Head of caudate nucleus (tissue), 42 donors: ENCODE measurements at regions not wholly inside any gene's neighbourhood (a gene's known extent, or its start where the extent isn't known, plus 50 kb on each side); places are given as distances from the start of the nearest gene placed in this dataset.
"Not testable (repeated sequence)": the region's sequence is repeated elsewhere in the genome, so short reads cannot be mapped to it uniquely, and the experiment has no call there.

Source experiments
- DNase-seq, 42 donors: peaks; one replicate each; pipeline versions ENCODE4 v3.0.0 to v3.0.0-alpha.2; 2020 to 2021; ENCODE audit warnings: mixed read lengths in 7 of 42
- intact Hi-C: fragments of 100-400 bp; cut with DNase I; formaldehyde crosslinking; loops from one replicate; pipeline ENCODE4 v1.15.0; 2022

DNA sequence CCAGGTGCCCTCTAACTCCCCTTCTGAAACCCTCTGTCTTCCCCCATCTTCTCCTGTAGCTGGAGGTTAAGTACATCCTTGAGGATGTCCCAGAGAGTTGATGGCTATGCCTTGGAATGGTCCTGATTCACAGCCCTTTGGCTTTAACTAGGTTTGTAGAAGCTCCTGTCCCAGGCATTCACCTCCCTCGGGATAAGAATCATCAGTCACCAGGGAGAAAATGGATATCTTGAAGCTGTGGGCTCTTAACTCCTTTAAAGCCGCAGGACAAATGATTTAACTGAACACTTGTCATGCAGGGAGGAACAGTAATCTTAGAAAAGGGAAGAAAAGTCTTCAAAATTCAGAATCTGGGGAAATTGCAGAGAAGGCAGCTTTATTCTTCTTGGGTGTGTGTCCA lies 139.9 kb downstream of the PSAT1 start:
- intact Hi-C loops, result no loop called here
- DNase-seq, result no peak

DNA sequence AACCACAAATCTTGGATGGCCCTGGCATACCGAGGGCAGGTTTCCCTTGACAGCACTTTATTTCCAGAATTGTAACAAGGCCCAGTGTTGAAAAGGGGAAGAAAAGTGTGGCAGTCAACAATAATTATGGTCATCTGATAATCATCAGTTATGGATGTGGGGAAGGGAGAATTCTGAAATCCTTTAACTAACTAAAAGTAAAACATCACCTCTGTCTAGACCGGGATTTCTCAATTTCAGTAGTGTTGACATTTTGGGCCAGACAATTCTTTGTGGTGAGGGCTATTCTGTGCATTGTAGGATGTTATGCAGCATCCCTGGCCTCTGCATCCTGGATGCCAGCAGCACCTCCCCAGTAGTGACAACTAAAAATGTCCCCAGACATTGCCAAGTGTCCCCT lies 140.4 kb downstream of the PSAT1 start:
- DNase-seq, result no peak
- intact Hi-C loops, result no loop called here

DNA sequence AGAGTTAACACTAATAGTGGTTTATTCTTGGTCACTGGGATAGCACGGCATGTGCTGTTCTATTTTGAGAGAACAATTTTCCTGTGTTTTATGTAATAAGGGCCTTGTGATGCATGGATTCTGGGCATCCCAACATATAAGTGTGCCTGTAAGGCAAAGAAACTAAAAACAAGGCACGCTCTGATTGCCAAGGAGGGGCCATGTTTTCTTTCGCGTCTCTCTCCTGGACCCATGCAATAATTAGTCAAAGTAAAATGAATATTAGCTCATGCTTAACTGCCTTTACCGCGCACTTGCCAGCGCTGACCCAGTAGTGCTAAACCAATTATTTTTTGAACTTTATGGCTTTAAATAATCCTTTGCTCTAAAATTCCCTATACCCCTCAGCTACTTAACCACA lies 140.9 kb downstream of the PSAT1 start:
- no peak for DNase-seq
- intact Hi-C loops, result no loop called here

DNA sequence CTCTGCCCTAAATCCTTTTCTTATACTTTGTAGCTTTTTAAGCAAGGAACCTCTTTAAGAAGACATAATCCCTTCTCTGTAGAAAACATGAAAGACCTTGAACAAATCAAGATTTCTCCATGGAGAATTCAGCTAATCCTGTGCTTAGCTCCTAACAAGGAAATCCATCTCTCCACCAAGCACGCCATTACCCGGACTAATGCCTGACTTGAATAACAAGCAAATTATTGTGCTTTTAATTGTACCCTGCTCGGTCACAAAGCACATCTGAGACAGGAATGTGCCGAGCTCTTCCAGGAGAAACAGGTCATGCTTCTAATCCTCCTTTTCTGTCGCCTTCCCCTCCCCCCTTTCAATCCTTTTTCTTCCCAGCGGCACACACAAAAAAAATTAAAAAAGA lies 141.3 kb downstream of the PSAT1 start:
- peak in 10 of 42 donors; percentile 18 to 63 (median 28) for DNase-seq
- intact Hi-C loops, result no loop called here

DNA sequence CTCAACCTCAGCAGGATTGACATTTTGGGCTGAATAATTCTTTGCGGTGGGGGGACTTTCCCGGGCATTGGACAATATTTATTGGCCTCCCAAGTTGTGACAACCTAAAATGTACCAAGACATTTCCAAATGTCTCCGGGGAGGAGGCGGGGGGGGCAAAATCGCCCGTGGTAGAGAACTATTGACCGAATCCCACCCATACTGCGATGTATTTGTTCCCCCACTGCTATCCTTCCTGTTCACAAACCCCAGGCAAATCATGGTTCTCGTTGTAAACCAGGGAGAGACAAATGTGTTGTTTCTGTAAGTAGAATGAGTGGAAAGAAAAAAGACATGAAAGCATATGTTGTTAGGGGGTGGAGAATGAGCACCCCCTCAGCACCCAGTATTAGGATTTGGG lies 141.9 kb downstream of the PSAT1 start:
- intact Hi-C loops, result no loop called here
- no peak for DNase-seq

DNA sequence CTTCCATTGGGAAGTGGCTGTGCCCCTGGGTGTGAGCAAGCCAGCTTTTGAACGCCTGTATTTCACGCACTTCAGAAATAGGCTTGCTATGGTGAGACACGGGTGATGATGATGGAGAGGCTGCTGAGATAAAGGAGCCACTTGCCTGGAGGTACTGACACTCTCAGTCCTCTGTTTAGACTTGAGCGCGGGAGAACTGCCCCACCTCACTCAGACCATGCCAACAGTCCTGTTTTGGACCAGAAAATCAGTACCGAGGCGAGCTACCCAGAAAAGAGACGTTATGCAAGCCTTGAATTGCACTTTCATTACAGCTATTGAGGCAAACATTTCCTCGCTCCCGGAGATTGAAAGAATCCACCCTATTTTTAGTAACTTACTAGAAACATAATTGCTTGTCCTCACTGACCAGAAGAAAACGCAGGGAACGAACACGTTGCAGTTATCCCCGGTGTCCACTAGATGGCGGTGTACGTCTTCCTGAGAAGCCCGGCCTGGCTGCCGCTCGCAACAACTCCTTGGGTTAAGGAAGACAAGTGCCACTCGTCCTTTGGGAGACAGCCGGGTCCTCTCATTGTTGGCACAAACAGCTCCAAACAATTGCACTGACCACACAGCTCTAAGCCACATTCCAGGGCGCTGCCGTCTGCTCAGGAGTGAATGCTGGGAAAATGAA lies 142.4 kb downstream of the PSAT1 start:
- intact Hi-C loops, result no loop called here
- DNase-seq, result peak; percentile 78 to 96 (median 88)

DNA sequence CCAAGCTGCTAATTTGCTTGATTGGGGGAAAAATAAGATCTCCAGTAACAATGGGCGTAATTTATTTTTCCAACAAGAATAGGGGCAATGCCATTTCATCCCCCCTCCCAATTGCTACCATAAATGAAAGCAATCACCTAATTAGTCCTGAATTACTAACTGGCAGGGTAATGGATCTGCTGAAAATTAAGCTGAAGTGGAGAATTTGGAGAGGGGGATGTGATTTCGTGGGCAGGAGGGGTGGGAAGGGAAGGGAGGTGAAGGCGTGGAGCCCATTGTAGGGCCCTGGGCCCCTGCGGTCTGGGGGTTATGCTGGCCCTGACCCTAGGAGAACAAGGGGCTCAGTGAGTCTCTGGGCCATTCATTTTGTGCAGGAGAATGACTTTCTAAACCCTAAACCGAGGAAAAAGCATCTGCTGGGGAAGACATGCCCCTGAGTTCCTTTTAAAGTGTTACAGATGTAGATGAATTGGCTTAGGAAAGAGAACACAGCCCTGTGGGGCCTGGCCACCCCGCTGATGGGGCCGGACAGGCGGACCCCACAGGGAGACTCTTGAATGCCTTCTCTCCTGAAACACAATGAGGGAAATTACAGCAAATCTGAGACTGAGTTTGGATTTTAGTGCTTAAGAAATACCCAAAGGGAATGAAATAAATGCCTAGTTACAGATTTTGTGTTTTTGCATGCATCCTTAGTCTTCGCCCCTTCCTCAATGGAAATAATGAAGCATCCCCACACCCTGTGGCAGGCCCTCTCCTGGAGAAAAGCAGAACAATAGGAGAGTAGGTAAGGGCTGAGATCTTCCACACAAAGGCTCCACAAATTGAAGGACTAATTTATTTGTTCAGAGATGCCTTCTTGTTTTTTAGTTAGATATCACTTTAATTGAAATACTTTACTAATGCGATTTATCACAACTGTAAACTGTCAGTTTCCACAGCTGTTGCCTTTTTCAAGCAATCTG lies 143.2 kb downstream of the PSAT1 start:
- DNase-seq, result no peak
- intact Hi-C loops, result no loop called here

DNA sequence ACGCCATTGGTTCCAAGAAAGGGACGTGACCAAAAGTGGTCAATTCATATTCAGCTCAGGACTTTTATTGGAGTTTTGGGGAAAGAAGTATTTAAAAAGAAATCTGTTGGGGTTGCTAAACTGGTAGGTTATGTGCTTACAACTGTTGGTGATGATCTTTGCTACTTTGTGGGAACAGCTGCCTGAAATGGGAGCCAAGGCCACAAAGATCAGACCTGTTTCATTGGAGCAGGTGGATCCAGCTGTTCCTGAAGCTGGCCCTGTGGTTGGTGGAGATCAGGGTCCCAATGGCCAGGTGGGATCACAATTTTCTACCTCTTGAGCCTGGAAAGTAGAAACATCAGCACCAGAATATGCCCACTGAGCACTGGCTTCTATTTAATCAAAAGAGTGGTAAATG lies 144.5 kb downstream of the PSAT1 start:
- intact Hi-C loops, result no loop called here
- no peak for DNase-seq

DNA sequence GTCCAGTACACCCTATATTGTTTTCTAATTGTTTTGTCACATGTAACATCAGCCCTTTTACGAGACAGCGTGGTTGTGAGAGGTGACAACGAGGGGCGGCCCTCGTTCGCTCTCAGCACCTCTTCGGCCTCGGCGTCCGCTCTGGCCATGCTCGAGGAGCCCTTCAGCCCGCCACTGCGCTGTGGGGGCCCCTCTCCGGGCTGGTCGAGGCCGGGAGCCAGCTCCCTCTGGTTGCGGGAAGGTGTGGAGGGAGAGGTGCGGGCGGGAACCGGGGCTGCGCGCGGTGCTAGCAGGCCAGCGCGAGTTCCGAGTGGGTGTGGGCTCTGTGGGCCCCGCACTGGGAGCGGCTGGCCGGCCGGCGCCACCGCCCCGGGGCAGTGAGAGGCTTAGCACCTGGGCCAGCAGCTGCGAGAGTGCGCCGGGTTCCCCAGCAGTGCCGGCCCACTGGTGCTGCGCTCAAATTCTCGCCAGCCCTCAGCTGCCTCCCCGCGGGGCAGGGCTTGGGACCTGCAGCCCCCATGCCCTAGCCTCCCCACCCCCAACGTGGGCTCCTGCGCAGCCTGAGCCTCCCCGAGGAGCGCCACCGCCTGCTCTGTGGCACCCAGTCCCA lies 145.0 kb downstream of the PSAT1 start:
- intact Hi-C loops, result no loop called here
- no peak for DNase-seq

DNA sequence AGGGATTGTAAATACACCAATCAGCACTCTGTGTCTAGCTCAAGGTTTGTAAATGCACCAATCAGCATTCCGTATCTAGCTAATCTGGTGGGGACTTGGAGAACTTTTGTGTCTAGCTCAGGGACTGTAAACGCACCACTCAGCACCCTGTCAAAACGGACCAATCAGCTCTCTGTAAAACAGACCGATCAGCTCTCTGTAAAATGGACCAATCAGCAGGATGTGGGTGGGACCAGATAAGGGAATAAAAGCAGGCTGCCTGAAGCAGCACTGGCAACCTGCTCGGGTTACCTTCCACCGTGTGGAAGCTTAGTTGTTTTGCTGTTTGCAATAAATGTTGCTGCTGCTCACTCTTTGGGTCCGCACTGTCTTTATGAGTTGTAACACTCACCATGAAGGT lies 145.7 kb downstream of the PSAT1 start:
- DNase-seq, intact Hi-C loops: not testable (repeated sequence)

DNA sequence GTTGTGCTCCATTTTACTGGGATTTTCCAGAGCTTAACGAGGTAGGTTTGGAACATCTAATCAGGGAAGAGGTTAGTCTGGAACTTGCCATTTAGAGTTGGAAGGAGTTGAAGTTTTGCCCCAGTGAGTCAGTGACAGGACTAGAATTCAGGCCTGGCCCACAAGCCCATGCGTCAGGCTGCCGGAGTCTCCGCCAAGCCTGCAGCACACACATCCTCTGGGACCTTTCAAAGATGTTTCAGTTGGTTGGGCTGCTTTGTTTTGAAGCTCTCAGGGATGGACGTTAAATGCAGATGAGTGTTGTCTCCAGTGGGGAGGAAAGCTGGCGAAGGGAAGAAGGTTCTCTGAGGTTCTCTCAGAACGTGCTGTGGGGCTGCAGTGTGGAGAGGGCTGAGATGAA lies 147.0 kb downstream of the PSAT1 start:
- intact Hi-C loops, result no loop called here
- no peak for DNase-seq

DNA sequence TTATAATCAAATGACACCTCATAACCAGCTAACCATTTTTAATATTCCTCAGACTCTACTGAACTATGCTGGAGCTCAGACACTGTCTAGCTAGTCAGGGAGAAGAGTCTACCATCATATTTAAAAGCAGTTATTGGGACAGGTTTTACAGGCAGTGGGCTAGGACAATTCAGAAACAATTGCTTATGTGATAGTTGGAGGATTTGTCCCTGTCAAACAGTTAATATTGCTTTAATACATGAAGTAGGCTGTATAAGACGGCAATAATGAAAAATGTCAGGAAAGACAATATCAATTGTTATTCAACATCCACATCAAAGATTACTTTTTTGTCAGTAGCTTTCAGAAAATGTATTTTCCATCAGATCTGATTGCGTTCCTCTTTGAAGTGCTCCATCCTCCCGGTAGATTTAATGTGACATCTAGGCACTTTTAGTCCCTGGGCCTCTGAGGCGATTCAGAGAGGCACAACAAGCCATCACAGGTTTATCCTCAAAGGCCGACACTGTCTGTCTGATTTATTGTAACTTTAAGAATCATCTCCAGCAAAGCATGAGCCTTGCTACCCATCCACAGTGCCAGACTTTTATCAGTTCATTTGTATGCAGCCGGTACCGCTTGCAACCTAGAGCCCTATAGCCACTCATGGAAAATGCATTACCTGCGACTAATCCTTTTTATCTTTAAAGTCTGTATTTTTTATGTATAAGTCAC lies 152.2 kb downstream of the PSAT1 start:
- intact Hi-C loops, result no loop called here
- no peak for DNase-seq

DNA sequence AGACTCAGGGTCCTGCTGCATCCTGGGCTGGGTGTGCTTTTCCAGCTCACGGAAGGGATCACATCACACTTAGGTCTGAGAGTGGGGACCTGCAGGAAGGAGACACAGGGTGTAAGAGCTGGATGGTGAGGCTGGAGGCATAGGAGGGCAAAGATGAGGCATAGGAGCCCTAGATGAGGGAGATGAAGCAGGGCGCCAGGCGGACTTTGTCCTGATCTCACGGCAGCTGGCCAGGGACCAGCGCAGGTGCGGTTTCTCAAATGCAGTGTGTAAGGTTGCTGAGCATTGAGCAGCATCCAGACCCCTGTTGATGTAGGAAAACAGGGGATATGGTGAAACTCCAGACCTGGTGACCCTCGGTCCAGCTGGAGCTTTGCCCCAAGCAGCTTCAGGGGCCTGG lies 156.5 kb downstream of the PSAT1 start:
- intact Hi-C loops, result no loop called here

DNA sequence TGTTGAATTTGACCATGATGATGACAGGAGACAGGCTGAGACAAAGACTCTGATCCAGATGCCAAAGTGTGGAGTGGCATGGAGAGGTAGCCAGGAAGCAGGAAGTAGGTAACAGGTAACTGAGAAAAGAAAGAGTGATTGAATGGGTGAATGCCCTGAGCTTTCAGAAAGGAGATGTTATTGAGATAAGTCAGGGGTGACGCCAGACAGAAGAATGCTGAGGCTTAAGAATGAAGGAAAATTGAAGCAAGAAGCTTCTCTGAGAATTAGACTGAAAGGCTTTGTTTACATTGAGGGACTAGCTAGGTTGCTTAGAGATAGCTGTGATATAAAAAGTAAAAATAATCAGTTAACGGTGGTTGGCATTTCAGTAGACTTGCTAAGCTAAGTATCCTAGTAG lies 165.7 kb downstream of the PSAT1 start:
- intact Hi-C loops, result no loop called here
- no peak for DNase-seq

More for the DNA sequence above, 156.5 kb downstream of the PSAT1 start:
- DNase-seq, result no peak

DNA sequence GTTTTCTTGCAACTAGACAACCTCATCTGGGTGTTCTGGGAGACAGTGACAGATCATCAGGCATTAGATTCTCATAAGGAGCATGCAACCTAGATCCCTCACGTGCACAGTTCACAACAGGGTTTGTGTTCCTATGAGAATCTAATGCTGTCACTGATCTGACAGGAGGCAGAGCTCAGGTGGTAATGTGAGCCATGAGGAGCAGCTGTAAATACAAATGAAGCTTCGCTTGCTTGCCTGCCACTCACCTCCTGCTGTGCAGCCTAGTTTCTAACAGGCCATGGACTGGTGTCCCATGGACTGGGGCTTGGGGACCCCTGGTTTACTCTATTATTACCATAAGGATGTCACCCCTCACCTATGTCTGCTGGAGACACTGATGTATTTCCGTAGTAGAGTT lies 166.8 kb downstream of the PSAT1 start:
- intact Hi-C loops, result no loop called here
- no peak for DNase-seq

DNA sequence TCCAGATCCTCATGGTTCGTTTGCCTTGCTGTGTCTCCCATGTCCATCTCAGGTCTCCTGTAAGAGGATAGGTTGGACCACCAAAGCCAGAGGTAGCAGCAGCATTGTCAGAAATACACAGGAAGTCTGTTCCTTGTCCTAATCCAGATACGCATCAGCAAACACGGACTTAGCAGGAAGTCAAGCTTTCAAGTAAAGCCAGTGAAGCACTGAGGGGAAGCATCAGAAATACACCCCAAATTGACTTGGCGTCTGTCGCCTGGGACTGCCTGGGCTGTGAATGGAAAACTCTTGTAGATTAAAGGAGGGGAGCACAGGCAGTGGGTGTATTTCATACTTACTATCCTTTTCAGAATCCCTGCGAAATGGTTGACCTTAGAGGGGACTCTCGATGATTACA lies 171.3 kb downstream of the PSAT1 start:
- intact Hi-C loops, result no loop called here
- no peak for DNase-seq

DNA sequence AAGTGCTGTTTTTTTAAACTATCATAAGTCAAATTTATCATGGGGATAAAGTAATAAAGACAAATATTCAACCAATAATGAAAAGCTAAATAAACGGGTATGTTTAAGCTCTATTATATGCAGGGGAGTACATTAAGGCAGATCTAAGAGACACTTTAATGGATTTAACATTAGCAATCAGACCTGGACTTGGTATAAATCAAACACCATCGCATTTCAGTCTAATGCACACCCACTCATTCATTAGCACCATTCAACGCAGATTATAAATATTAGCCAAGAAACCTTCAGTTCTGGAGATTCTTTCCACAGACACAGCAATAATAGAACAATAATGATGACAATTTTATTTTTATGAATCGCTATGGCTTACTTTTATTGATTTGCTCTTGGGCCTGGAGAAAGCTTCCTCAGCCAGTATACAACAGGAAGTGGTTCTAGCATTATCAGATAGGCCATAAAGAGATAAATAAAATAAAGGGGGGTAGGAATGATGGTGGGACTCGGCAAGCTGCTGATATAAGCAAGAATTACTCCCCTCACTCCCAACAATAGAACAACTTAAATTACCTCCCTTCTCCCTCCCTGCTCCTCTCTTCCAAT lies 172.2 kb downstream of the PSAT1 start:
- no peak for DNase-seq
- intact Hi-C loops, result no loop called here

DNA sequence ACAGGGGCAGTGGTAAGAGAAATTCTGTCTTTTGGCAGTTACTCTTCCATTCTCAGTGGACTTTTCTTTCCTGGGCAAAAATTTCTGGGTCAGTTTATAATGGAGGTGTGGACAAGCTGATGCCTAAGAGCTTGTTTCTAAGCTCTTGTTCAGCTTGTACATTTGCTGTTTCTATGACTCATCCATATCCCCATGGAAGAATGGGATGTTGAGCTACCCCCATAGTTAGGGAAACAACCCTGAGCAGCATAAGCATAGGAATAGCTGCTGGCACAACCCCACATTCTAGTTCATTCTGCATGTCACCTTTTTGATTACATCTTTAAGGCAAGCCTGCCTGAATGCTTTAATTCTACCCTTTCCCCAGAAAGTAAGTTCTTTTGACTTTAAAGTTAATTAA lies 173.3 kb downstream of the PSAT1 start:
- DNase-seq, result no peak
- intact Hi-C loops, result no loop called here

DNA sequence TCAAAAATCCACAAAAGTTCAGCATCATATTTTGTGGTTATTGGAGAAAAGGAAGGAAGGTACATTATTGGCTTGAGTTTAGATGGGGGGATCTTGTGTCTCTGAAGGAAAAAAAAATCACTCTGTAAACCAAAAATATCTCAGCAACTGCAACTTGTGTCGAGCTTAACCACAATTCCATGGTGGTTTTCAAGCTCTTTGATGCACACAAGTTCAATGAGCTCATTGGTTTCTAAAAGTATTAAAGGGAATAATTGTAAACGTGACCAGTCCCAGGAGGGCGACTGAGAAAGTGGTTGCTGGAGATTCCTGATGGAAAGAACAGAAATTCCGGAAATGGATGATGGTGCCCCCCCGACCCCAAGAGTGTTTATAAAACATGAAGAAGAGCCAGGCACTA lies 173.8 kb downstream of the PSAT1 start:
- no peak for DNase-seq
- intact Hi-C loops, result no loop called here
